PC-3 (cell line): ENCODE measurements at regions not wholly inside any gene's neighbourhood (a gene's known extent, or its start where the extent isn't known, plus 50 kb on each side); places are given as distances from the start of the nearest gene placed in this dataset.

ENCODE experiments used
- ATAC-seq: fragments of 200-7000 bp; cut with Tn5 transposase; 2 replicates; pipeline ENCODE4 v1.9.1; 2020; ENCODE audit warnings: mild to moderate bottlenecking, moderate library complexity
- BruUV-seq: library from RNA; stranded (reverse); fragments of 400-500 nt; replicated peaks from 2 replicates; lab custom pipeline; 2021; lab: Mats Ljungman, UMichigan
- CTCF ChIA-PET: fragments of 300-600 bp; sonication (Branson Sonifier 250); formaldehyde crosslinking; loops from one replicate; lab custom pipeline; 2022; ENCODE audit warnings: antibody characterized with exemption; lab: Charles Lee
- POLR2A ChIA-PET: fragments of 300-600 bp; sonication (Branson Sonifier 250); formaldehyde crosslinking; loops from one replicate; lab custom pipeline; 2022; ENCODE audit warnings: antibody characterized with exemption; ENCODE audit not compliant: unreplicated experiment; lab: Charles Lee
- DNase-seq: peaks from one replicate; pipeline ENCODE4 v3.0.0-alpha.2; 2015
- H2AFZ ChIP-seq: fragments of 300-600 bp; sonication (generic); 2 replicates; pipeline ENCODE4 v1.6.0; 2016; ENCODE audit warnings: antibody characterized with exemption, low read length
- H3F3A ChIP-seq: fragments of 300-600 bp; sonication (generic); one replicate; pipeline ENCODE4 v1.6.0; 2017; ENCODE audit warnings: antibody characterized with exemption, low read length, control low read depth, mild to moderate bottlenecking; ENCODE audit not compliant: unreplicated experiment
- H3K27ac ChIP-seq: fragments of 300-600 bp; sonication (generic); 2 replicates; pipeline ENCODE4 v1.5.1; 2016; ENCODE audit warnings: mild to moderate bottlenecking, low read length
- H3K27me3 ChIP-seq: fragments of 300-600 bp; sonication (generic); 2 replicates; pipeline ENCODE4 v1.6.1; 2016; ENCODE audit warnings: low read length, mixed read lengths
- H3K36me3 ChIP-seq: fragments of 300-600 bp; sonication (generic); 2 replicates; pipeline ENCODE4 v1.6.1; 2016; ENCODE audit warnings: low read depth, mixed run types, low read length, mixed read lengths
- H3K4me1 ChIP-seq: fragments of 300-600 bp; sonication (generic); 2 replicates; pipeline ENCODE4 v1.5.1; 2016; ENCODE audit warnings: low read length; ENCODE audit not compliant: insufficient read depth
- H3K4me2 ChIP-seq: fragments of 300-600 bp; sonication (generic); 2 replicates; pipeline ENCODE4 v1.6.0; 2016; ENCODE audit warnings: low read length
- H3K4me3 ChIP-seq: fragments of 300-600 bp; sonication (generic); 2 replicates; pipeline ENCODE4 v1.5.1; 2016; ENCODE audit warnings: mild to moderate bottlenecking, low read length, mixed read lengths
- H3K79me2 ChIP-seq: fragments of 300-600 bp; sonication (generic); 2 replicates; pipeline ENCODE4 v1.6.1; 2017; ENCODE audit warnings: low read length, mixed read lengths
- H3K9ac ChIP-seq: fragments of 300-600 bp; sonication (generic); 2 replicates; pipeline ENCODE4 v1.6.0; 2016; ENCODE audit warnings: mild to moderate bottlenecking, low read length
- H3K9me2 ChIP-seq: fragments of 300-600 bp; sonication (generic); replicated peaks from 2 replicates; pipeline ENCODE4 v1.6.1; 2016; ENCODE audit warnings: mixed run types, low read length, mixed read lengths
- H3K9me3 ChIP-seq: fragments of 300-600 bp; sonication (generic); 2 replicates; pipeline ENCODE4 v1.6.1; 2016; ENCODE audit warnings: low read length, mixed read lengths
- H4K20me1 ChIP-seq: fragments of 300-600 bp; sonication (generic); 2 replicates; pipeline ENCODE4 v1.6.1; 2016; ENCODE audit warnings: low read length, mixed read lengths
- EZH2 ChIP-seq: fragments of 300-600 bp; sonication (generic); IDR thresholded peaks from one replicate; pipeline ENCODE4 v1.6.1; 2017; ENCODE audit warnings: antibody characterized with exemption, mild to moderate bottlenecking, low read length; ENCODE audit not compliant: unreplicated experiment
- EZH2phosphoT487 ChIP-seq: fragments of 300-600 bp; sonication (generic); IDR thresholded peaks from 2 replicates; pipeline ENCODE4 v1.6.1; 2018; ENCODE audit warnings: mild to moderate bottlenecking, antibody characterized with exemption, low read length, borderline replicate concordance
- intact Hi-C: fragments of 100-400 bp; cut with micrococcal nuclease; formaldehyde crosslinking; loops from 2 replicates; pipeline ENCODE4 v1.9.0; 2023
- TF ChIP-seq, protein P1 (sequence below): fragments of 300-600 bp; sonication (generic); conservative IDR thresholded peaks from 2 replicates; pipeline ENCODE4 v1.5.1; 2017; ENCODE audit warnings: antibody characterized with exemption, low read depth, mild to moderate bottlenecking, low read length

GRCh38 chr10:111865550-111865949, 318.0 kb downstream of the GPAM start:
- no peak for TF ChIP-seq EZH2phosphoT487
- CTCF ChIA-PET, result no interaction called here
- no TSS peak for BruUV-seq

GRCh38 chr10:111871458-111871857, 312.1 kb downstream of the GPAM start:
- no peaks in the 10 kb centered on the region for H3F3A ChIP-seq
- H3K27me3 ChIP-seq, result no peaks in the 10 kb centered on the region
- H3K36me3 ChIP-seq, result no peaks in the 10 kb centered on the region
- no peak for DNase-seq
- H3K4me3 ChIP-seq, result no peak overlapping the region
- H3K9me3 ChIP-seq, result no peaks in the 10 kb centered on the region
- TF ChIP-seq EZH2phosphoT487, result no peak
- no peak for TF ChIP-seq EZH2
- TF ChIP-seq, protein P1, sequence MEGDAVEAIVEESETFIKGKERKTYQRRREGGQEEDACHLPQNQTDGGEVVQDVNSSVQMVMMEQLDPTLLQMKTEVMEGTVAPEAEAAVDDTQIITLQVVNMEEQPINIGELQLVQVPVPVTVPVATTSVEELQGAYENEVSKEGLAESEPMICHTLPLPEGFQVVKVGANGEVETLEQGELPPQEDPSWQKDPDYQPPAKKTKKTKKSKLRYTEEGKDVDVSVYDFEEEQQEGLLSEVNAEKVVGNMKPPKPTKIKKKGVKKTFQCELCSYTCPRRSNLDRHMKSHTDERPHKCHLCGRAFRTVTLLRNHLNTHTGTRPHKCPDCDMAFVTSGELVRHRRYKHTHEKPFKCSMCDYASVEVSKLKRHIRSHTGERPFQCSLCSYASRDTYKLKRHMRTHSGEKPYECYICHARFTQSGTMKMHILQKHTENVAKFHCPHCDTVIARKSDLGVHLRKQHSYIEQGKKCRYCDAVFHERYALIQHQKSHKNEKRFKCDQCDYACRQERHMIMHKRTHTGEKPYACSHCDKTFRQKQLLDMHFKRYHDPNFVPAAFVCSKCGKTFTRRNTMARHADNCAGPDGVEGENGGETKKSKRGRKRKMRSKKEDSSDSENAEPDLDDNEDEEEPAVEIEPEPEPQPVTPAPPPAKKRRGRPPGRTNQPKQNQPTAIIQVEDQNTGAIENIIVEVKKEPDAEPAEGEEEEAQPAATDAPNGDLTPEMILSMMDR, result no peak
- no peaks in the 10 kb centered on the region for H3K4me1 ChIP-seq
- H3K27ac ChIP-seq, result no peak overlapping the region
- POLR2A ChIA-PET, result no interaction called here
- no peaks in the 10 kb centered on the region for H3K79me2 ChIP-seq
- H3K4me2 ChIP-seq, result no peak overlapping the region
- intact Hi-C loops, result no loop called here
- no peak overlapping the region for H2AFZ ChIP-seq
- H3K9ac ChIP-seq, result no peak overlapping the region
- no TSS peak for BruUV-seq
- H3K9me2 ChIP-seq, result no peaks in the 10 kb centered on the region
- ATAC-seq, result no peak
- no peaks in the 10 kb centered on the region for H4K20me1 ChIP-seq
- CTCF ChIA-PET, result no interaction called here

More at GRCh38 chr10:111865550-111865949, 318.0 kb downstream of the GPAM start:
- no peaks in the 10 kb centered on the region for H4K20me1 ChIP-seq
- H3K36me3 ChIP-seq, result no peaks in the 10 kb centered on the region
- no peak overlapping the region for H2AFZ ChIP-seq
- no peaks in the 10 kb centered on the region for H3K27me3 ChIP-seq
- no peaks in the 10 kb centered on the region for H3K79me2 ChIP-seq
- no peak overlapping the region for H3K9ac ChIP-seq
- no peak for ATAC-seq
- no peak for DNase-seq
- no peaks in the 10 kb centered on the region for H3K9me2 ChIP-seq
- H3K4me3 ChIP-seq, result no peak overlapping the region
- no peak overlapping the region for H3K4me2 ChIP-seq
- POLR2A ChIA-PET, result no interaction called here
- no peaks in the 10 kb centered on the region for H3K4me1 ChIP-seq
- intact Hi-C loops, result no loop called here
- H3K27ac ChIP-seq, result no peak overlapping the region
- H3K9me3 ChIP-seq, result no peaks in the 10 kb centered on the region
- no peaks in the 10 kb centered on the region for H3F3A ChIP-seq

- Histone ChIP-seq H3K27ac (no peak overlapping the region), H3K27me3 (no peaks in the 10 kb centered on the region), H3K9ac (no peak overlapping the region), H2AFZ (no peak overlapping the region), H4K20me1 (no peaks in the 10 kb centered on the region), H3K4me2 (no peak overlapping the region), H3K36me3 (no peaks in the 10 kb centered on the region), H3K4me3 (no peak overlapping the region), H3K4me1 (no peaks in the 10 kb centered on the region), H3F3A (no peaks in the 10 kb centered on the region), H3K9me3 (no peaks in the 10 kb centered on the region), H3K9me2 (no peaks in the 10 kb centered on the region), H3K79me2 (no peaks in the 10 kb centered on the region)
- ChIA-PET CTCF (no interaction called here), POLR2A (no interaction called here)
- intact Hi-C loops, result no loop called here
- TF ChIP-seq EZH2 (no peak), EZH2phosphoT487 (no peak)
- TF ChIP-seq, protein P1, result no peak
- DNase-seq (no peak), ATAC-seq (no peak)
- no TSS peak for BruUV-seq
Observed at GRCh38 chr10:111872591-111872990, 311.0 kb downstream of the GPAM start.
